Spleen (tissue), 11 donors: ENCODE measurements at regions not wholly inside any gene's neighbourhood (a gene's known extent, or its start where the extent isn't known, plus 50 kb on each side); places are given as distances from the start of the nearest gene placed in this dataset.

Source experiments
- DNase-seq: peaks from one replicate; pipeline ENCODE4 v3.0.0-alpha.2; 2020
- H3K27ac ChIP-seq, 8 donors: fragments of 200-600 bp; sonication (generic) in 7 of 8; 1 replicate in 4 of 8; 2 replicates in 4 of 8; pipeline versions ENCODE4 v1.5.0 to v1.8.0; 2016 to 2021; ENCODE audit warnings: inconsistent platforms in 4 of 8, mild to moderate bottlenecking in 4 of 8, moderate library complexity in 1 of 8
- H3K27me3 ChIP-seq, 7 donors: fragments of 200-600 bp; sonication (generic) in 6 of 7; replicated peaks in 1 of 7; 1 replicate in 4 of 7; 2 replicates in 3 of 7; pipeline versions ENCODE4 v1.5.0 to v1.8.0; 2016 to 2021; ENCODE audit warnings: inconsistent platforms in 3 of 7, mild to moderate bottlenecking in 1 of 7
- H3K36me3 ChIP-seq, 6 donors: fragments of 200-600 bp; sonication (generic) in 5 of 6; 1 replicate in 4 of 6; 2 replicates in 2 of 6; pipeline versions ENCODE4 v1.5.0 to v1.8.0; 2016 to 2021; ENCODE audit warnings: inconsistent platforms in 2 of 6
- H3K4me1 ChIP-seq, 6 donors: fragments of 200-600 bp; sonication (generic) in 5 of 6; 1 replicate in 3 of 6; 2 replicates in 3 of 6; pipeline versions ENCODE4 v1.5.0 to v1.8.0; 2016 to 2021; ENCODE audit warnings: inconsistent platforms in 3 of 6
- H3K4me3 ChIP-seq, 8 donors: fragments of 200-600 bp; sonication (generic) in 7 of 8; 1 replicate in 4 of 8; 2 replicates in 4 of 8; pipeline versions ENCODE4 v1.5.0 to v1.8.0; 2016 to 2021; ENCODE audit warnings: inconsistent platforms in 4 of 8, mild to moderate bottlenecking in 4 of 8, moderate library complexity in 2 of 8
- H3K9me3 ChIP-seq, 8 donors: fragments of 200-600 bp; sonication (generic) in 7 of 8; 1 replicate in 4 of 8; 2 replicates in 4 of 8; pipeline versions ENCODE4 v1.5.0 to v1.8.0; 2016 to 2021; ENCODE audit warnings: inconsistent platforms in 4 of 8
- CTCF ChIP-seq, 11 experiments: fragments of 200-600 bp in 7 of 11; fragments of 450-650 bp in 4 of 11; sonication (generic) in 4 of 11; IDR thresholded peaks in 8 of 11; conservative IDR thresholded peaks in 3 of 11; 1 replicate in 7 of 11; 2 replicates in 4 of 11; pipeline versions ENCODE4 v1.4.0 to v1.8.0; 2016 to 2021; ENCODE audit warnings: antibody characterized with exemption in 11 of 11, inconsistent platforms in 4 of 11, mild to moderate bottlenecking in 1 of 11
- POLR2A ChIP-seq, 3 donors: fragments of 450-650 bp; IDR thresholded peaks; one replicate each; pipeline ENCODE4 v1.5.1; 2017; ENCODE audit warnings: antibody characterized with exemption in 3 of 3, mild to moderate bottlenecking in 1 of 3
- POLR2AphosphoS5 ChIP-seq, 3 donors: sonication (generic); formaldehyde crosslinking; IDR thresholded peaks; one replicate each; pipeline ENCODE4 v1.5.1; 2017; ENCODE audit warnings: antibody characterized with exemption in 3 of 3
- WGBS, 5 donors: extraction: QIAGEN DNeasy Blood & Tissue Kit in 3 of 5; methylation state at CpG; one replicate each; pipeline versions ENCODE4 v1.1.5 to v1.1.7; 2013 to 2018; 5-methylcytosine and 5-hydroxymethylcytosine counted together
- intact Hi-C: fragments of 100-400 bp; cut with DNase I; formaldehyde crosslinking; loops from one replicate; pipeline ENCODE4 v1.15.0; 2023; ENCODE audit warnings: low total_unique reads
- donor health status: healthy with polysubstance abuse.
- donor health status: DM: no; HTN: no; CAD: no; lungs with moderate emphysema.
- donor health status: DM: no; HTN: no; CAD: no.
- donor health status: Bipolar disorder and iron deficiency.
- donor health status: healthy.
- donor health status: DM: no; HTN: no; CAD: no.
- donor health status: DM: yes; HTN: yes; CAD: no.

- H3K4me1 ChIP-seq = no peaks in the 10 kb centered on the region
- intact Hi-C loops = no loop called here
- peaks cover 0 to 58% (median 25%) of the 10 kb centered on the region in 8 donors for H3K9me3 ChIP-seq
- no peak overlapping the region for H3K4me3 ChIP-seq
- no peak overlapping the region for H3K27ac ChIP-seq
- no peak for DNase-seq
- TF ChIP-seq CTCF (IDR thresholded peaks at IDR 0.05 in 8 of 11, conservative IDR thresholded peaks at IDR 0.05 in 3 of 11) (no peak), POLR2AphosphoS5 (IDR thresholded peaks at IDR 0.05) (no peak), POLR2A (IDR thresholded peaks at IDR 0.05) (no peak)
- H3K27me3 ChIP-seq = no peaks in the 10 kb centered on the region
- H3K36me3 ChIP-seq = no peaks in the 10 kb centered on the region
- WGBS, 5 donors = 72 to 92% (median 82%) methylated on average over 3 of the region's 3 CpGs
These were observed 1089.2 kb upstream of the AUTS2 start for GRCh38 chr7:68509054-68509453.

- intact Hi-C loops = no loop called here
- TF ChIP-seq POLR2A (IDR thresholded peaks at IDR 0.05) = no peak
- no peak for TF ChIP-seq POLR2AphosphoS5 (IDR thresholded peaks at IDR 0.05)
- TF ChIP-seq CTCF (IDR thresholded peaks at IDR 0.05 in 8 of 11, conservative IDR thresholded peaks at IDR 0.05 in 3 of 11) = no peak
- WGBS, 5 donors = 58 to 73% (median 65%) methylated on average over 5 of the region's 5 CpGs
- Histone ChIP-seq H3K27ac (no peak overlapping the region), H3K27me3 (no peaks in the 10 kb centered on the region), H3K36me3 (no peaks in the 10 kb centered on the region), H3K9me3 (peaks cover 0 to 53% (median 19%) of the 10 kb centered on the region in 8 donors), H3K4me3 (no peak overlapping the region), H3K4me1 (no peaks in the 10 kb centered on the region)
- DNase-seq = no peak
These were observed 1088.7 kb upstream of the AUTS2 start for GRCh38 chr7:68509603-68510002.

- intact Hi-C loops = no loop called here
- Histone ChIP-seq H3K9me3 (peaks cover 0 to 38% (median 15%) of the 10 kb centered on the region in 8 donors), H3K4me3 (no peak overlapping the region), H3K27me3 (no peaks in the 10 kb centered on the region), H3K36me3 (no peaks in the 10 kb centered on the region), H3K4me1 (no peaks in the 10 kb centered on the region), H3K27ac (no peak overlapping the region)
- TF ChIP-seq POLR2A (IDR thresholded peaks at IDR 0.05) (no peak), POLR2AphosphoS5 (IDR thresholded peaks at IDR 0.05) (no peak), CTCF (IDR thresholded peaks at IDR 0.05 in 8 of 11, conservative IDR thresholded peaks at IDR 0.05 in 3 of 11) (no peak)
- no peak for DNase-seq
- 58 to 74% (median 67%) methylated on average over 7 to 10 of the region's 10 CpGs for WGBS, 5 donors
These were observed 1087.0 kb upstream of the AUTS2 start for GRCh38 chr7:68511281-68511680.

GRCh38 chr7:68512466-68512865, 1085.8 kb upstream of the AUTS2 start:
- intact Hi-C loops = no loop called here
- no peaks in the 10 kb centered on the region for H3K36me3 ChIP-seq
- H3K27ac ChIP-seq = no peak overlapping the region
- no peaks in the 10 kb centered on the region for H3K27me3 ChIP-seq
- WGBS, 5 donors = 78 to 90% (median 86%) methylated on average over 5 of the region's 5 CpGs
- no peak for TF ChIP-seq POLR2AphosphoS5 (IDR thresholded peaks at IDR 0.05)
- TF ChIP-seq POLR2A (IDR thresholded peaks at IDR 0.05) = no peak
- peaks cover 0 to 41% (median 15%) of the 10 kb centered on the region in 8 donors for H3K9me3 ChIP-seq
- no peaks in the 10 kb centered on the region for H3K4me1 ChIP-seq
- H3K4me3 ChIP-seq = no peak overlapping the region
- no peak for DNase-seq

- H3K36me3 ChIP-seq = no peaks in the 10 kb centered on the region
- intact Hi-C loops = no loop called here
- H3K27ac ChIP-seq = no peak overlapping the region
- no peak overlapping the region for H3K4me3 ChIP-seq
- DNase-seq = no peak
- no peaks in the 10 kb centered on the region for H3K27me3 ChIP-seq
- no peaks in the 10 kb centered on the region for H3K4me1 ChIP-seq
- WGBS, 5 donors = 81 to 94% (median 87%) methylated on average over 4 of the region's 4 CpGs
- TF ChIP-seq CTCF (IDR thresholded peaks at IDR 0.05 in 8 of 11, conservative IDR thresholded peaks at IDR 0.05 in 3 of 11) (no peak), POLR2A (IDR thresholded peaks at IDR 0.05) (no peak), POLR2AphosphoS5 (IDR thresholded peaks at IDR 0.05) (no peak)
- H3K9me3 ChIP-seq = peaks cover 0 to 19% (median 0%) of the 10 kb centered on the region in 8 donors
These were observed 1080.2 kb upstream of the AUTS2 start for GRCh38 chr7:68518060-68518459.
